AG09309 (cell line): ENCODE measurements at regions not wholly inside any gene's neighbourhood (a gene's known extent, or its start where the extent isn't known, plus 50 kb on each side); places are given as distances from the start of the nearest gene placed in this dataset.

ENCODE experiments used
- DNase-seq: peaks from one replicate; pipeline ENCODE4 v3.0.0-alpha.2; 2010; ENCODE audit warnings: low read depth
- H3K4me3 ChIP-seq: 2 replicates; pipeline ENCODE4 v1.5.1; 2011; ENCODE audit warnings: mild to moderate bottlenecking, low read depth, low read length, moderate library complexity; ENCODE audit not compliant: control insufficient read depth
- CTCF ChIP-seq: IDR thresholded peaks from 2 replicates; pipeline ENCODE4 v1.5.1; 2011; ENCODE audit warnings: mild to moderate bottlenecking, low read depth, low read length, inconsistent platforms; ENCODE audit not compliant: insufficient read depth, control insufficient read depth; ENCODE audit errors: missing control alignments

DNA sequence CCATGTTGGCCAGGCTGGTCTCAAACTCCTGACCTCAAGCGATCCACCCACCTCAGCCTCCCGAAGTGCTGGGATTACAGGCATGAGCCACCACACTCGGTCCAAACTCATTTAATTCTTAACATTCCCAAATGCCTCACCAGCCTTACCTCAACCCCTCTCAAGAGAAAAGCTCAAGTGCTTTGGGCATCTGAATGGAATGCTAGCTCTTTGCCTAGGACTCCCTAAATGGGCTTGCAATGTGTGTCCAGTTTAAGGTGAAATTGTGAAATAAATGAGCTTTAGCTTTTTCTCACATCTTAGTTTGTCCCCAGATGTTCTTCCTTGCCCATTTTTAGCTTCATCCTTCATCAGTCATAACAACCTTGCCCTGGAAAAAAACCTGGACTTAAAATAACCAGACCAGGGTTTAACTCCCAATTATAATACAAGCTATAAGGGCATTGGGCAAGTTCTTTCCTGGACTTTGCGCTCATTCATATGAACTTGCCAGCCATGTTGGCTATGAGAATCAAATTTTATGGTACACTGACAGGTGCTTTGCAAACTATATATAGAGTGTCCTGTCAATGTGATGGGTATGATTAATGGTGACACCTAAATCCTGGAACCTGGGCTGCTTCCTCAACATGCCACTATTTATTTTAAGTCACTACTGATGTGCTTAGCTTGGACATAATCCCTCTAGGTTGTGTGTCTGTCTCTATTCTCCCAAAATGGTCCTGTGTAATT, 95.1 kb upstream of the SERPINE2 start:
- DNase-seq = no peak
- H3K4me3 ChIP-seq = no peak overlapping the region
- no peak for TF ChIP-seq CTCF

- H3K4me3 ChIP-seq = no peak overlapping the region
- no peak for TF ChIP-seq CTCF
- no peak for DNase-seq
Measured at GRCh38 chr2:224133387-224133786, 94.3 kb upstream of the SERPINE2 start.

GRCh38 chr2:224127871-224128501, 88.9 kb upstream of the SERPINE2 start:
- no peak overlapping the region for H3K4me3 ChIP-seq
- no peak for DNase-seq
- TF ChIP-seq CTCF = no peak

- DNase-seq = no peak
- no peak overlapping the region for H3K4me3 ChIP-seq
- TF ChIP-seq CTCF = no peak
Measured at GRCh38 chr2:224126440-224126839, 87.4 kb upstream of the SERPINE2 start.

- no peak for DNase-seq
- TF ChIP-seq CTCF = no peak
Measured at GRCh38 chr2:224126003-224126402, 86.9 kb upstream of the SERPINE2 start.

GRCh38 chr2:224122542-224122941, 83.5 kb upstream of the SERPINE2 start:
- H3K4me3 ChIP-seq = no peak overlapping the region
- TF ChIP-seq CTCF = no peak
- DNase-seq = no peak

More at GRCh38 chr2:224126003-224126402, 86.9 kb upstream of the SERPINE2 start:
- H3K4me3 ChIP-seq = no peak overlapping the region
